ENCODE measurements at regions not wholly inside any gene's neighbourhood (a gene's known extent, or its start where the extent isn't known, plus 50 kb on each side); places are given as distances from the start of the nearest gene placed in this dataset.

- H3K79me2 ChIP-seq (ENCODE audit: control insufficient read depth, low read length), result no peaks in the 10 kb centered on the region
- H3K4me2 ChIP-seq (ENCODE audit: low read length), result no peak overlapping the region
- H3K9me3 ChIP-seq (ENCODE audit: control insufficient read depth, insufficient read depth, low read length), result no peaks in the 10 kb centered on the region
- TF ChIP-seq, protein P1, sequence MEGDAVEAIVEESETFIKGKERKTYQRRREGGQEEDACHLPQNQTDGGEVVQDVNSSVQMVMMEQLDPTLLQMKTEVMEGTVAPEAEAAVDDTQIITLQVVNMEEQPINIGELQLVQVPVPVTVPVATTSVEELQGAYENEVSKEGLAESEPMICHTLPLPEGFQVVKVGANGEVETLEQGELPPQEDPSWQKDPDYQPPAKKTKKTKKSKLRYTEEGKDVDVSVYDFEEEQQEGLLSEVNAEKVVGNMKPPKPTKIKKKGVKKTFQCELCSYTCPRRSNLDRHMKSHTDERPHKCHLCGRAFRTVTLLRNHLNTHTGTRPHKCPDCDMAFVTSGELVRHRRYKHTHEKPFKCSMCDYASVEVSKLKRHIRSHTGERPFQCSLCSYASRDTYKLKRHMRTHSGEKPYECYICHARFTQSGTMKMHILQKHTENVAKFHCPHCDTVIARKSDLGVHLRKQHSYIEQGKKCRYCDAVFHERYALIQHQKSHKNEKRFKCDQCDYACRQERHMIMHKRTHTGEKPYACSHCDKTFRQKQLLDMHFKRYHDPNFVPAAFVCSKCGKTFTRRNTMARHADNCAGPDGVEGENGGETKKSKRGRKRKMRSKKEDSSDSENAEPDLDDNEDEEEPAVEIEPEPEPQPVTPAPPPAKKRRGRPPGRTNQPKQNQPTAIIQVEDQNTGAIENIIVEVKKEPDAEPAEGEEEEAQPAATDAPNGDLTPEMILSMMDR (IDR thresholded peaks at IDR 0.05; ENCODE audit: low read depth, low read length, poor library complexity, severe bottlenecking), result no peak
- no peak for TF ChIP-seq EZH2phosphoT487 (IDR thresholded peaks at IDR 0.05; ENCODE audit: borderline replicate concordance, low read length)
- no peaks in the 10 kb centered on the region for H3K4me1 ChIP-seq (ENCODE audit: control insufficient read depth, low read length)
- H3K36me3 ChIP-seq (ENCODE audit: control insufficient read depth, low read length), result no peaks in the 10 kb centered on the region
- no peaks in the 10 kb centered on the region for H3F3A ChIP-seq (ENCODE audit: control insufficient read depth, insufficient read depth)
- H3K9me2 ChIP-seq (replicated peaks; ENCODE audit: control insufficient read depth, low read length), result no peaks in the 10 kb centered on the region
- H3K27me3 ChIP-seq (ENCODE audit: control insufficient read depth, low read length), result no peaks in the 10 kb centered on the region
- H4K20me1 ChIP-seq (ENCODE audit: control insufficient read depth, insufficient read depth, low read depth, low read length), result no peaks in the 10 kb centered on the region
- H3K4me3 ChIP-seq (ENCODE audit: low read length), result no peak overlapping the region
- no peak overlapping the region for H3K27ac ChIP-seq (ENCODE audit: low read depth, low read length)
These were observed 459.2 kb downstream of the BCOR start for GRCh38 chrX:39638526-39638925.

- no peaks in the 10 kb centered on the region for H3F3A ChIP-seq (ENCODE audit: control insufficient read depth, insufficient read depth)
- no peak overlapping the region for H3K4me3 ChIP-seq (ENCODE audit: low read length)
- no peaks in the 10 kb centered on the region for H3K79me2 ChIP-seq (ENCODE audit: control insufficient read depth, low read length)
- TF ChIP-seq, protein P1 (IDR thresholded peaks at IDR 0.05; ENCODE audit: low read depth, low read length, poor library complexity, severe bottlenecking), result no peak
- TF ChIP-seq EZH2phosphoT487 (IDR thresholded peaks at IDR 0.05; ENCODE audit: borderline replicate concordance, low read length), result no peak
- no peaks in the 10 kb centered on the region for H3K9me2 ChIP-seq (replicated peaks; ENCODE audit: control insufficient read depth, low read length)
- H3K4me2 ChIP-seq (ENCODE audit: low read length), result no peak overlapping the region
- H4K20me1 ChIP-seq (ENCODE audit: control insufficient read depth, insufficient read depth, low read depth, low read length), result no peaks in the 10 kb centered on the region
- no peaks in the 10 kb centered on the region for H3K36me3 ChIP-seq (ENCODE audit: control insufficient read depth, low read length)
- H3K4me1 ChIP-seq (ENCODE audit: control insufficient read depth, low read length), result no peaks in the 10 kb centered on the region
- no peaks in the 10 kb centered on the region for H3K9me3 ChIP-seq (ENCODE audit: control insufficient read depth, insufficient read depth, low read length)
- no peak overlapping the region for H3K27ac ChIP-seq (ENCODE audit: low read depth, low read length)
- no peaks in the 10 kb centered on the region for H3K27me3 ChIP-seq (ENCODE audit: control insufficient read depth, low read length)
These were observed 457.9 kb downstream of the BCOR start for GRCh38 chrX:39639871-39640270.

GRCh38 chrX:39640866-39641265, 456.9 kb downstream of the BCOR start:
- Histone ChIP-seq H4K20me1 (ENCODE audit: control insufficient read depth, insufficient read depth, low read depth, low read length) (no peaks in the 10 kb centered on the region), H3K79me2 (ENCODE audit: control insufficient read depth, low read length) (no peaks in the 10 kb centered on the region), H3K27me3 (ENCODE audit: control insufficient read depth, low read length) (no peaks in the 10 kb centered on the region), H3K9me2 (replicated peaks; ENCODE audit: control insufficient read depth, low read length) (no peaks in the 10 kb centered on the region), H3F3A (ENCODE audit: control insufficient read depth, insufficient read depth) (no peaks in the 10 kb centered on the region), H3K4me3 (ENCODE audit: low read length) (no peak overlapping the region), H3K4me2 (ENCODE audit: low read length) (no peak overlapping the region), H3K36me3 (ENCODE audit: control insufficient read depth, low read length) (no peaks in the 10 kb centered on the region), H3K4me1 (ENCODE audit: control insufficient read depth, low read length) (no peaks in the 10 kb centered on the region), H3K27ac (ENCODE audit: low read depth, low read length) (no peak overlapping the region), H3K9me3 (ENCODE audit: control insufficient read depth, insufficient read depth, low read length) (no peaks in the 10 kb centered on the region)
- TF ChIP-seq EZH2phosphoT487 (IDR thresholded peaks at IDR 0.05; ENCODE audit: borderline replicate concordance, low read length), result no peak
- TF ChIP-seq, protein P1 (IDR thresholded peaks at IDR 0.05; ENCODE audit: low read depth, low read length, poor library complexity, severe bottlenecking), result no peak

GRCh38 chrX:39642071-39642470, 455.7 kb downstream of the BCOR start:
- H3K27me3 ChIP-seq (ENCODE audit: control insufficient read depth, low read length), result no peaks in the 10 kb centered on the region
- no peak for TF ChIP-seq EZH2phosphoT487 (IDR thresholded peaks at IDR 0.05; ENCODE audit: borderline replicate concordance, low read length)
- no peaks in the 10 kb centered on the region for H3K36me3 ChIP-seq (ENCODE audit: control insufficient read depth, low read length)
- H3K27ac ChIP-seq (ENCODE audit: low read depth, low read length), result no peak overlapping the region
- no peaks in the 10 kb centered on the region for H3K9me3 ChIP-seq (ENCODE audit: control insufficient read depth, insufficient read depth, low read length)
- H3K4me2 ChIP-seq (ENCODE audit: low read length), result no peak overlapping the region
- H4K20me1 ChIP-seq (ENCODE audit: control insufficient read depth, insufficient read depth, low read depth, low read length), result no peaks in the 10 kb centered on the region
- H3F3A ChIP-seq (ENCODE audit: control insufficient read depth, insufficient read depth), result no peaks in the 10 kb centered on the region
- no peaks in the 10 kb centered on the region for H3K9me2 ChIP-seq (replicated peaks; ENCODE audit: control insufficient read depth, low read length)
- H3K4me3 ChIP-seq (ENCODE audit: low read length), result no peak overlapping the region
- no peaks in the 10 kb centered on the region for H3K79me2 ChIP-seq (ENCODE audit: control insufficient read depth, low read length)
- no peaks in the 10 kb centered on the region for H3K4me1 ChIP-seq (ENCODE audit: control insufficient read depth, low read length)

All from DOHH2 (cell line).